GM12874 (cell line): ENCODE measurements at regions not wholly inside any gene's neighbourhood (a gene's known extent, or its start where the extent isn't known, plus 50 kb on each side); places are given as distances from the start of the nearest gene placed in this dataset.

ENCODE experiments used
- CTCF ChIP-seq: IDR thresholded peaks from 2 replicates; pipeline ENCODE4 v1.5.1; 2011; ENCODE audit warnings: low read depth, mild to moderate bottlenecking, control low read depth, low read length, moderate library complexity; ENCODE audit not compliant: insufficient read depth

- no peak for TF ChIP-seq CTCF
Measured at GRCh38 chr11:134841411-134841810, 429.4 kb upstream of the B3GAT1 start.

- TF ChIP-seq CTCF, result no peak
Measured at GRCh38 chr11:134840945-134841344, 428.9 kb upstream of the B3GAT1 start.

GRCh38 chr11:134838708-134839107 lies 426.7 kb upstream of the B3GAT1 start:
- TF ChIP-seq CTCF, result no peak

GRCh38 chr11:134837887-134838232 lies 425.8 kb upstream of the B3GAT1 start:
- no peak for TF ChIP-seq CTCF

- TF ChIP-seq CTCF, result no peak
Measured at GRCh38 chr11:134837166-134837886, 425.3 kb upstream of the B3GAT1 start.

- TF ChIP-seq CTCF, result no peak
Measured at GRCh38 chr11:134836561-134836960, 424.5 kb upstream of the B3GAT1 start.

- TF ChIP-seq CTCF, result no peak
Measured at GRCh38 chr11:134835561-134835960, 423.5 kb upstream of the B3GAT1 start.
